ENCODE measurements at regions not wholly inside any gene's neighbourhood (a gene's known extent, or its start where the extent isn't known, plus 50 kb on each side); places are given as distances from the start of the nearest gene placed in this dataset.

DNA sequence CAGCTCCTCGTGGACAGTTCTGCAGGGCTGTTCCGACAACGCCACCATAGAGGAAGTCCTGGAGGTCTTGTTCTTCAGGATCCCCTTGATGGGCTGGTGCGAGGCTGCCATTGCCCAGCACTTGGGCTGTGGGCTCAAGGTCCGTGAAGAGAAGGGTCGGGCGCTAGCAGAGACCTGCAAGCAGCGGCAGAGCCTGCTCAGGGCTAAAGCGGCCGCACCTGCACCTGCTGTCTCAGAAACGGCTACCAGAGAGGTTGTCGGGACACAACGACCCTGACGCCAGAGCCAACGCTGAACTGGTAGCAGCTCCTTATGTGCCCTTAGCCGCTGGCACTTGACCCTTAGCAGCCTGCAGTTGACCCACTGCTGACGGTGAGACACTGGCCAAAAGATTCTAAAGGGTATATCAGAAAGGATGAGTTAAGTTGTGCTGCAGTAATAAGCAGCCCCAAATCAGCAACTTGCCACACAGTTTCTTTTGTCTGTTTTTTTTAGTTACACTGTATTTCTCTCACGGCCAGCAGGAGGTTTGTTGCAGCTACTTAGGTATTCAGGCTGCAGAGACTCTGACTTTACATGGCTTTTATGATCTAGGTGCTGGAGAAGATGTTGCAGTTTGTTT is 55.5 kb upstream of the ST6GAL2 start:
- no peak for DNase-seq

- DNase-seq: no peak
These were observed 57.7 kb upstream of the ST6GAL2 start for GRCh38 chr2:106943468-106944200.

DNA sequence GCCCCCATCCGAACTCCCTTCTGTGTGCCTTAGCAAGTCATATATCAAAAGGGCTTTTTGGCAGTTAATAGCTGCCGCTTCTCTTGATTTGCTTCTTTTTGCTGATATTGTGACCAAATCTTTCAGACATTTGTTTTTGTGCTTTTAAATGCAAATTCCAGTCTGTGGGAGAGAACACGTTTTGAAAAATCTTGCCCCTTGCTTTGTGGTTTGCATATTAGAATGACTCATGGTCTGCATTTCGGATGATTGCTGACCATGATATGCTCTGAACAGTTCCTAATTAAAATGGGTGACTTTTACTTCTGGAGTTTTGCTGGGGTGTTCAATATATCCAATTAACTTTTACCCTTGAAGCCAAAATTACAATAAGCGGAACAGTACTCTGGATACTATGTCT is 58.2 kb upstream of the ST6GAL2 start:
- DNase-seq: no peak

- DNase-seq: no peak
These were observed 62.6 kb upstream of the ST6GAL2 start for GRCh38 chr2:106948540-106948939.

GRCh38 chr2:106953236-106953635 is 67.3 kb upstream of the ST6GAL2 start:
- no peak for DNase-seq

DNA sequence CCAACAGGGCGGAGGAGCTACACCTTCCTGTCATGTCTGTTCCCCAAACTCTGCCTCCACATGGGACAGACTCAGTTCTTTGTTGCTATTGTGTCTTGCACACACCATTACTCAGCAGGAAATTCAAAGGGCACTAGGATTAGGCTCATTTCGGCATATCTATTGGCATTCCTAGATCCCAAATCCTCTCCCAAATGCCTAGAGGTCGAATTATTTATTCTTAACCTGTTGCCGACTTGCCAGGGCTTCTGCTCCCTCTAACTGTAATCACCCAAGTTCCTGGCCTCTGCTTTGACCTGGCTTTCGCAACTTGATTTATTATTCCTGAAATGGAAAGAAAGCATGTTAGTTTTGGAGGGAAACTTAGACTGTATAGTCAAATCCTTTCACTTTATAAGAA is 67.8 kb upstream of the ST6GAL2 start:
- no peak for DNase-seq

DNA sequence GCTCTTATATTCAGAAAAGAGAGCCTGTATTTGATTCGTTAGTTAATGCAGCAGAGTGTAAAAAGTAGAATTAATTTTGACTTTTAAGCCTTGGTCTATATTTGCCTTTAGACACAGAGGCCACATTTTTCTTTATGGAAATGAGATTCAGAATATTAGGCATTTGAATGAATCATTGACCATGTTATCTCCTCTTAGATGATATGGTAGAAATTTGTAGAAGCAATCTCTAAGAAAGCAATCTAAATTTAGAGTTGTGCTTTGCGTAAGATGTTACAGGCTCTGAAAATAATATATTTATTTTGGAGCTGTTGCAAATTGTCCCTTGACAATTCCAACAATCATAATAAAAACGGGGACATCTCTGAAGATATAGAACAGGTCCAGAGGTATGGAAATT is 68.3 kb upstream of the ST6GAL2 start:
- DNase-seq: no peak

GRCh38 chr2:106956416-106956815 is 70.4 kb upstream of the ST6GAL2 start:
- DNase-seq: no peak

- no peak for DNase-seq
These were observed 70.9 kb upstream of the ST6GAL2 start for GRCh38 chr2:106956879-106957278.

- DNase-seq: no peak
These were observed 74.2 kb upstream of the ST6GAL2 start for GRCh38 chr2:106959975-106960682.

DNA sequence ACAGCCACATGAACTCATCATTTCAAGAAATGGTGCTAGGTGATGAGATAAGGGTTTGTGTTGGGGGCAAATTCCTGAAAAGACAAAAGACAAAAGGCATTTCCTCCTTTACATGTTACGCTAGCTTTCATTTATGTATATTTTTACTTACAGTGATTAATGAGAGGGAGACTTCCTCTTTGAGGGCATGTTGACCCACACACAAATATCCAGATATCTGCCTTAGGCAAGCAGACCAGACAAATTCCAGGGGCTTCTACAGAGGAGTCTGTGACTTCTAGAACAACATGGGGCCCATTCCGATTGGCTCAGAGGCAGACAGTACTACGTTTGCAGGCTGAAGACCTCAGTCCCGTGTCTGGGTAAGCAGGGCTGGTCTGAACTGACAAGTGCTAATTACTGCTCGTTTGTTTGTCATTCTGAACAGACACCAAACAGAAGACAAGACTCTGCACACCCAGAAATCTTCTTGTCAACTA is 74.8 kb upstream of the ST6GAL2 start:
- no peak for DNase-seq

DNA sequence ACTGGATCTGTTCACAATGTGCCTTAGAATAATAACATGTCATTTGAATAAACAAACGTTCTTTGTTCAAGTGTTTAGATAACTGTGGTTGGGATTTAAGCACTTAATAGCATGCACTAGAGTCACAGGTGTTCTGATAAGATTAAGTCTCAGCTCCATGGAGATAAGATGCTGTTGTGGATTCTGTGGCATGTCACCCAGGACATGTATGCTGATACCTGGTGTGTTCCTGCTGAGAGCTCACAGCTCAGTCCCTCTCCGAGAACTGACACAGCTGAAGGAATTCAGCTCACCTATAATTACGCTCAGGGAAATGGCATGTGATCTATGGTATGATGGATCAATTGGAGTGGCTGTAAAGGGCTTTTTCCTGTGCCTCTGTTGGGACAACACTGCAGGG is 75.4 kb upstream of the ST6GAL2 start:
- no peak for DNase-seq

GRCh38 chr2:106963156-106963555 is 77.2 kb upstream of the ST6GAL2 start:
- DNase-seq: no peak

- no peak for DNase-seq
These were observed 77.9 kb upstream of the ST6GAL2 start for GRCh38 chr2:106963893-106964292.

- no peak for DNase-seq
These were observed 79.6 kb upstream of the ST6GAL2 start for GRCh38 chr2:106965611-106966010.

DNA sequence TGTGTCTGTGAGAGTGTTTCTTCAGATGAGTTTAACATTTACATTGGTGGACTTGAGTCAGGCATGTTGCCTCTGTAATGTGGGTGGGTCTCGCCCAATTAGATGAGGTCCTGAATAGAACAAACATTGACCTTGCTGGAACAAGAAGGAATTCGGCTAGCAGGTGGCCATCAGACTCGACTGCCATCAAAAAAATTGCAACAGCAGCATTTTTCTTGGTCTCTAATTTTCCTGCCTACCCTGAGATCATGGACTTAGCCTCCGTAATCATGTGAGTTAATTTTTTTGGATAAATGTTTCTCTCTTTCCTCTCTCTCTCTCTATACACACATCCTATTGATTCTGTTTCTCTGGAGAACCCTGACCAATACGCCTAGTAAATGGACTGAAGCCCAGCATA is 83.8 kb upstream of the ST6GAL2 start:
- DNase-seq: no peak

DNA sequence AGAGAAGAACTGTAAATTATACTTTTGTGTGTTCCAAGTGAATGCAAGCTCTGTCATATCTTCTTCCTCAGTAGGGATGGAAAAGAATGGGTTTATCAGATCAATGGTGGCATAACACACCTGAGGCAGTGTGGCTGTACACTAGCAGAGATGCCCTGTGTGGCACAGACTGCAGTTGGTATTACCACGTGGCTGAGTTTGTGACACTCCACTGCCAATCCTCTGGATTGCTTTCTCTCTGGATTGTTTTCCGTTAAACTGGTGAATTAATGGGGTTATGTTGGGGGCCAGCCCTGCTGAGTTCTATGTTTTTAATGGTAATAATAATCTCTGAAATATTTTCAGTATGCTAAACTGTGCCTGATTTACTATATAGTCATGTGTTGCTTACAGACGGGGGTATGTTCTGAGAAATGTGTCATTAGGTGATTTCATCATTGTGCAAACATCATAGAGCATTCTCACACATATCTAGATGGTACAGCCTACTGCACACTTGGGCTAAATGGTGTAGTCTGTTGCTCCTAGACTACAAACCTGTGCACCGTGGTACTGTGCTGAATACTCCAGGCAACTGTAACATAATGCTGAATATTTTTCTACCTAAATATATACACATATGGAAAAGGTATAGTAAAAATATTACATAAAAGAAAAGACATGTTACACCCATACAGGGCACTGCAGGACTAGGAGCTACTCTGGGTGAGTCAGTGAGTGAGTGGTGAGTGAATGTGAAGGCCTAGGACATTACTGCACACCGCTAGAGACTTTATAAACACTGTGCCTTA is 84.7 kb upstream of the ST6GAL2 start:
- no peak for DNase-seq

DNA sequence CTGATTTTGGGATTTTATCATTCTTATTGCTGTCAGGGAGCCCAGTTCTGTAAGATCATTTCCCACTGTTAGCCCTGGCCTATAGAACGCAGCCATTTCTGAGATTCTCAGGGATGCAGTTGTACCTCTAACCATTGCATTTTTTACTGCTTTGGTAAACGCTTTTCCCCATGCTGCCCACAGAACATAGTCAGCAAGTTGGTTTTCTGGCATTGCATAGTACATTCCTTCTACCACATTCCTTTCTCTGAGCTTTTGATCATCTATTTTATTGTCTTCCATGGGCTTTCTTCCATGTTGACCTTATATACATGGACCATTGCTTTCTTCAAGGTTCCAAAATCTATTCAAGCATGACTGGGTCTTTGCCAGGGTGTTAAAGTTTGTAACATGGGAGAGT is 86.8 kb upstream of the ST6GAL2 start:
- no peak for DNase-seq

DNA sequence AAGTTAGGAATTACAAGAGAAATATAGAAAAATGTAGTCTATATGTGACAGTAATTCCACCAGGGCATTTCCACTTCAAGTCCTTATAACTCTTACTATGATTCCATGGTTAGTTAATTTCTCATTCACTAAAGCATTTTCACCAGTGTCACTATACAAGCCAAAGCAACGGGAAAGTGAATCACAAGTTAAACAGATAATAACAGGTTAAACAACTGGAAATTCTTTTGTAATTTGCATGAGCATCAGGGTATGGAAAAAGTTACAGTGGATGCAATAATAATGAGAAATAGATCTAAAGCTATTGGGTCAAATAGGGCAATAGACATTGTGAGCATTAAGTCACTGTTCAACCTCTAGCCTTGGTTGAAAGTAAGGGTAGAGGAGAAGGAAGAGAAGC is 88.9 kb upstream of the ST6GAL2 start:
- no peak for DNase-seq

GRCh38 chr2:106975641-106976040 is 89.7 kb upstream of the ST6GAL2 start:
- DNase-seq: no peak

DNA sequence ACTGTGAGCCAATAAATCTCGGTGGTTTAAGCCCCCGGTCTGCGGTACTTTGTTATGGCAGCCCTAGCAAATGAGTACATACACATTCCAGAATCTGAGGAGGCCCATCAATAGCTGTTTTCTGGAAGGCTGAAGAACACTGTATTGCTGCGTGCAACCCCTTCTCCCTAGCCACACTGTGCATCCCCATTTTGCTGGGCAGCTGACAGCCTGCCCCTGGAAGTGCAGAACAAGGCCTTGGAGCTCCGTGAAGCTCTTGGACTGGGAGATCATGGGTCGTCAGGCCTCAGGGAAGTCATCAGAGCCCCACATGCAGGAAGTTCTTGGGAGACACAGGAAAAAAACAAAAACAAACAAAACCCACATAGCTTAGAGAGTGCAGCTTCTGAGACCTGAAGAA is 90.6 kb upstream of the ST6GAL2 start:
- no peak for DNase-seq

DNA sequence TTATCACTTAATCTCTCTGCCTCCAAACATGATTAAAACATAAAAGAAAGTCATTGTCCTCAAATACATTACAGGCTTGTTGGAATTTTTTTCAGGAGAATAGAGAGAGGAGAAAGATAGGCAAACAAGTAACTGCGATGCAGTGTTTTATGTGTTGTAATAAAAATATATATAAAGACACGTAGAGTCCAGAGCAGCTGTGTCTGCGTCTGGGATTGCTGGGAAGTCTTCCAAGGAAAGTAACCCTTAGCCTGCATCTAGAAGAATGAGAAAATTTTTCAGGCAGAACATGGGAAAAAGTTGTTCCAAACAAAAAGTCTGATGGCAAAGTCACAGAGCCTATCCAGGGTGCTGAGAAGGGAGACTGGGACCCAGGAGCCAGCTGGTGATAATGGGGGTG is 91.8 kb upstream of the ST6GAL2 start:
- no peak for DNase-seq

DNA sequence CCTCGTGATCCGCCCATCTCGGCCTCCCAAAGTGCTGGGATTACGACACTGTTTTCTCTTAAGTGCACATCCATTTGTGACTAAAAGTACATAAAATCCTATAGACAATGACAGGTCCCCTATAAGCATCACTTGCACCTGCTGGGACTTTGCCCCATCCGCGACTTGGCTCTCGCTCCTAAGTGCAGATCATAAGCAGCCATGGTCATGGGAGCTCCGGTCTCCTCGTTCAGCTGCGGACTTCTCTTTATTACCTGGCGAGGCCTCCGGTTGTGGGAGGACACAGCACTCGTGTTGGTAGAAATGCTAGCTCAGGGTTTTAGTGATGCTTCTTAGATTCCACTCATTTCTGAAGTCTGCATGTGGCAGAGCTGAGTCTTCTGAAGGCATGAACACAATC is 92.7 kb upstream of the ST6GAL2 start:
- no peak for DNase-seq

All from CD4-positive, alpha-beta T cell treated with Interleukin-12 subunit alpha and Interleukin-12 subunit beta, for 1 hour (primary cell).